Stimulated activated naive CD4-positive, alpha-beta T cell treated with Interleukin-2 at 50 U/mL for 16 hours (primary cell): ENCODE measurements at regions not wholly inside any gene's neighbourhood (a gene's known extent, or its start where the extent isn't known, plus 50 kb on each side); places are given as distances from the start of the nearest gene placed in this dataset.

Source experiments
- DNase-seq: peaks from one replicate; lab custom pipeline; 2025; lab: John Stamatoyannopoulos, UW

DNA sequence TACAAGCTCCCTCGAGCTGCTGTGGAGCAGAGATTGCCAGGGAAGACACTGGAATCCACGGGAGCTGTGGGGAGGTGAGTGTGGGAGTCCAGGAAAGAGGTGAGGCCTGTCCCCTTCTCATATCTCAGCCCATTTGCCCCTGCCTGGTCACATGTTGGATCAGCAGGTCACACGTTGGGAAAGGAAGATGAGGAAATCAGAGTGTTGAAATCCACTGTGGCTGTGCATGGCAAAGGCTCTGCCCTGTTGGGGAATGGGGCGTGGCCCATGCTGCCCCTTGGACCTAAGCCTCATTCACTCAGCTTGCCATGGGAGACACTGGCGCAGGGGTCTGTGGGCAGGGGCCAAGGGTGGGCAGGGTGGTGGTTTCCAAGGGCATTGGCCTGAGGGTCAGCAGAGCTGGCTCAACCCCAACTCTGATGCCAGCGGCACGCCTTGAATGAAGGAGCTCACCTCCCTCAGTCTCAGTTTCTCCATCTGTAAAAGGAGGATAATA, 85.4 kb upstream of the CPEB4 start:
- no peak for DNase-seq

DNA sequence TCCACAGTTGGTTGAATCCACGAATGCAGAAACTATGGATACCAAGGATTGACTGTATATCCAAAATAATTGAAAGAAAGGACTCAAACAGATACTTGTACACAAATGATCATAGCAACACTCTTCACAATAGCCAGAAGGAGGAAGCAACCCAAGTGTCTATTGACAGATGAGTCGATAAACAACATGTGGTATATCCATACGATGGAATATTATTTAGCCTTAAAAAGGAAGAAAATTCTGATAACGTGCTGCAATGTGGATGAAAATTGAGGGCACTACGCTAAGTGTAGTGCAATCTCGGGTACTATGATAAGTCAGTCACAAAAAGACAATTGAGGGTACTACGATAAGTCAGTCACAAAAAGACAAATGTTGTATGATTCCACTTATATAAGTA, 83.6 kb upstream of the CPEB4 start:
- DNase-seq, result no peak

- DNase-seq, result no peak
Observed at GRCh38 chr5:173806270-173807035, 81.7 kb upstream of the CPEB4 start.

DNA sequence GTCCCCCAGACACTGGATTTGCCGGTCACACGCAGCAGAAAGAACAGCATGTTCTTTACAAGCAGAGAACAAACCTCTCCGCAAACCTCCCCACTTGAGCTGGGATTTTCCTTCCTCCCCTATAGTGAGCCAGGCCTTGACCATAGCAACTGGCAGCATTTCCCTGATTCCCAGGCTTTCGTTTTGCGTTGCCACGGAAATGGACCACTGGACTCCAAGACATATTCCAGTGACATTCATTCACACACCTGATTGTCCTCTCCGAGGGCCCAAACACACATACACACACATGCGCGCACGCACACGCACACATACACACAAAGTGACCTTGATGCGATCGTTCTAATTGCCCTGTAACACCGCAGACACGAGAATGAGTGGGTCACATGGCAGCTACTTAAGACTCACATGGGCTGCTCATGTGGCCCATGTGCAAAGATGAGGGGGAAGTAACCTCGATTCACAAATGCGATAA, 80.9 kb upstream of the CPEB4 start:
- no peak for DNase-seq

DNA sequence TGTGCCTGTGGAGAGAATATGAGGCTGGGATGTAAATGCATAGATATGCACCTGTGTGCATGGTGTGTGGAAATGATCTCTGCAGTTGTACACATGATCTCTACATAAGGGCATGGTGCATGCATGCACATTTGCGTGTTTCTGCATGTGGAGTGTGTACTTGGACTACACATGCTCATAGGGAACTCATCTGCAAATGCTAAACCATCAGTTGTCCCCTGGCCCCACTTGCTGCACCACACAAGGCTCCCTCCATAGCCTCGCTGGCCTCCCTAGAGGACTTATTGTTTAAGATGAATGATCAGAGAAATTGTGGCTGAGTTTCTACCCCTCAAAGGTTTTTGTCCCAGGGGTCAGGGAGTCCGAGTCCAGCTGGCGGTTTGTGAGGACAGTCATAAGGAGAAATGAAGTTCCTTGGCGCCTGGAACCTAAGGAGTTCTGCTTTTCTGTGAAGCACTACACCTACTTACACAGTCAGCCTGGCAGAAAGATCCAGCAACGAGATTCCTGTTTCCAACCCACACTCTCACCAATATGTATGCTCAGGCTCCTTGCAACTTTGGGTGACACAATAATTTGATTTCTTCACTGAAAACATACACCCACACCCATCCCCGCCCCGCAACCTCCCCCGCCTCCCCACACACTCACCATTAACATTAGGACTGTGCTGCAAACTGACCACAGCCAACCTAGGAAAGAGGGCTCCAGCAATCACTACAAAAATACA, 79.9 kb upstream of the CPEB4 start:
- no peak for DNase-seq

DNA sequence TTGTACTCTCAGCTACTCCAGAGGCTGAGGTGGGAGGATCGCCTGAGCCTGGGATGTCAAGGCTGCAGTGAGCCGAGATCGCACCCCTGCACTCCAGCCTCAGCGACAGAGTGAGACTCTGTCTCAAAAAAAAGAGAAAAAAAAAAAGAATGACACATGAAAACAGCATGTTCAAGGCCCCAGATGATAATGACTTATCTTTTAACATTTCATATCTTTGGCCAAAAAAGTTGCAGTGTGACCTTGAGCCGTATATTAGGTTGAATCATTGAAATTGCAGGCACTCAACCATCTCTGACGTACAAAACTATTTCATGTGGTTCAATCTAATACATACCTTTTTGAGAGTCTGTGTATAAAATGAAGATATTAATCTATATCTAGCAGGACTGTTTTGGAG, 79.1 kb upstream of the CPEB4 start:
- no peak for DNase-seq

GRCh38 chr5:173812811-173813550, 75.2 kb upstream of the CPEB4 start:
- DNase-seq, result no peak

GRCh38 chr5:173814053-173814452, 74.1 kb upstream of the CPEB4 start:
- no peak for DNase-seq

- no peak for DNase-seq
Observed at GRCh38 chr5:173815571-173815970, 72.6 kb upstream of the CPEB4 start.

DNA sequence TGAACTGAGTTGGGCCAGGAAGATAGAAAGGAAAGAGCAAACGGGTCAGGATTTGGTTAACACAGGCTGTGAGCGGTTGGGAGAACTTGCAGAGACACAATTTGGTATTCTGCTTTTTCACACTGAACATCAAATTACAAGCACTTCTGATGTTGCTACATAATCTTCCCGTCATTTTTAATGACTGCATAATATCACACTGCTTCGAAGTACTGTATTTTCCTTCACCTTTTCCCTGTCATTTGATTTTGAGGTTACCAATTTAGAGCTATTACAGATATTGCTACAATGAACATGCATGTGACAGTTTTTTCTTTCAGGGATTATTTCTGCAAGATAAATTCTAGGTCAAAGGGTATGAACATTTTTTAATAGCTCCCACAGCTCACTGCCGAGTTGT, 71.4 kb upstream of the CPEB4 start:
- DNase-seq, result no peak

- DNase-seq, result no peak
Observed at GRCh38 chr5:173817561-173817960, 70.6 kb upstream of the CPEB4 start.

DNA sequence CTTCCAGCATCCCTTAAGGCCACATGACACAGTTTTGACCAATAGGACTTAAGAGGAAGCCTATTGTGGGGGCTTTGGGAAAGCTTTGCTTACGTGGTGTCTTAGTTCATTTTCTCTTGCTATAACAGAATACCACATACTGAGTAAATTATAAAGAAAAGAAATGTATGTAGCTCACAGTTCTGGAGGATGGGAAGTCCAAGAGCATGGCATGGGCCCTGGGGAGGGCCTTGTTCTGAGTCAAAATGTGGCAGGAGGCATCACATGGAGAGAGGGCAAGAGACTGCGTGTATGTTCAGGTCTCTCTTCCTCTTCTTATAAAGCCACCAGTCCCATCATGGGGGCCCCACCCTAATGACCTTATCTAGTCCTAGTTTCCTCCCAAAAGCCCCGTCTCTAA, 68.6 kb upstream of the CPEB4 start:
- DNase-seq, result no peak

- DNase-seq, result no peak
Observed at GRCh38 chr5:173823274-173823644, 64.9 kb upstream of the CPEB4 start.

DNA sequence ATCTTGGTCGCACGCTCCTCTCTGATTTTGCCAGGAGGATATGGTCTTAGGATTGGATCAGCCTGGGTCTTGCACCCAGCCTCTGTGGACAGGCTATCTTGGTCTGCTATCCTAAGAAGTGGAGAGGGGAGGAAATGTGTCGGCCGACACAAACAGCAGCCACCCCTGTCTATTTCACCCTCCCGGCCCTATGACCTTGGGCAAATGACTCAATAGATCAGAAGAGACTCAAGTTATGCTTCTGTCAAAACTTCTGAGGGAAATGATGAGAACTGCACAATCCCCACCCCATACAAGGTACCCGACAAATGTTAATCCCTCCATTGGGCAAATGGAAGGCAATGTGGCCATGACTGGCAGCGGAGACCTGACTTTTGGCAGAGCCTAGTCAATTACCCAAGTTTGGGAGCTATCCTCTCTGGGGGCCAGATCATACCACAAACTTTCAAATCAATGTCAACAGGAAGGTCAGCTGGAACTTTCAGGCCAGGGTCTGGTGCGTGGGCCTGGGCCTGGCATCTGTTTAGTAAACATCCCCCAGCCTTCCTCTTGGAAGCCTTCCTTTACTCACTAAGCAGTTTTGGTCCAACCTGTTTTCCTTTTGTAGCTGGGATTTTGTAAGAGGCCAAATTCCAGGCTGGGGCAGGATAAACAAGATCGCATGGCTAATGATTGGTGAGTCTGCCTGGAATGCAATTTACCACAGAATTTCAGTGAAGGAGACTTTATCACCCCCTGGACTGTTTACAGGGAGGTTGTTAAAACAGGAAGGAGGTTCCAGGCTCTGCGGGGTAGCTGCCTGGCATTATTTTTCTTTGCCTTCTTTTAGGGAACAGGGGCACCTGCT, 64.2 kb upstream of the CPEB4 start:
- no peak for DNase-seq

GRCh38 chr5:173825215-173825865, 62.8 kb upstream of the CPEB4 start:
- DNase-seq, result no peak

GRCh38 chr5:173826086-173826427, 62.1 kb upstream of the CPEB4 start:
- DNase-seq, result no peak

DNA sequence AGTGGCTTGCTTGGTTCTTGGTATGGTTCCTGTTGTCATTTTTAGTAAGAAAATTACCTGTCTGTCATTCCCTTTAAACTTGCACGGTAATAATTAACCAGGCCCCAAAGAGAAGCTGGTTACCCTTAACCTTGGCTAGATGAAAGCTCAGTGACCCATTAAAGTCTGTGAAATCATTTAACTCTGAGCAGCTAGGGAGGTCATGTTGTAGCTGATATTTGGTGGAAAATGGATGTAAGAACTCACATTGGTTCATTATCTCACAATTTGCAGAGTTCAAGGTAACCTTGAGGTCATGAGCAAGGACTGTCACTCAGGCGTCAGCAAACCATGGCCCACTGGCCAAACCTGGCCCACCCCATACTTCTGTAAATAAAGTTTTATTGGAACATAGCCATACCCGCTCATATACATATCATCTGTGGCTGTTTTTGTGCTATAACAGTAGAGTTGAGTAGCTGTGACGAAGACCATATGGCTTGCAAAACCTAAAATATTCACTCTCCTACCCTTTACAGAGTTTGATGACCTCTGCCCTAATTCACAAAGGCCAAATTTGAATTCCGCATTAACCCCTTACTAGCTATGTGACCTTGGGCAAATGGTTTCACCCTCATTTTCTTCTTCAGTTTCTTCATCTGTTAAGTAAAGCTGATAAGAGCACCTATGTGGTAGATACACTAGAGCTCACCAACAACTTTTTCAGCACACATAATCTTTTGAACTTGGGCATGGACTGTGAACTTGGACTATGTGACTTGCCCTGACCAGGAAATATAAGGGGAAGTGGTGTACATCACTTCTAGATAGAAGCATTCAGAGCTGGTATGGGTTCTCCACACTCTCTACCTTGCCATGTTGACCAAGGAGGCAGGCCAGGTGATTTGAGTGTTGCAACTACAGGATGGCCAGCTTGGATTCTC, 61.5 kb upstream of the CPEB4 start:
- DNase-seq, result no peak

GRCh38 chr5:173828952-173829351, 59.2 kb upstream of the CPEB4 start:
- DNase-seq, result no peak

GRCh38 chr5:173829826-173830225, 58.3 kb upstream of the CPEB4 start:
- no peak for DNase-seq

- DNase-seq, result no peak
Observed at GRCh38 chr5:173830421-173830820, 57.7 kb upstream of the CPEB4 start.
